Lower leg skin (tissue), 4 donors: ENCODE measurements at regions not wholly inside any gene's neighbourhood (a gene's known extent, or its start where the extent isn't known, plus 50 kb on each side); places are given as distances from the start of the nearest gene placed in this dataset.

Source experiments
- DNase-seq, 2 donors: peaks; one replicate each; pipeline ENCODE4 v3.0.0-alpha.2; 2019; ENCODE audit warnings: low spot score in 2 of 2
- H3K4me3 ChIP-seq: fragments of 200-600 bp; sonication (generic); 2 replicates; pipeline ENCODE4 v1.5.1; 2017; ENCODE audit warnings: mild to moderate bottlenecking, low read depth; ENCODE audit not compliant: poor library complexity, severe bottlenecking
- POLR2A ChIP-seq, 2 donors: fragments of 450-650 bp; IDR thresholded peaks; one replicate each; pipeline ENCODE4 v1.6.1; 2016 to 2017; ENCODE audit warnings: antibody characterized with exemption in 2 of 2, mild to moderate bottlenecking in 1 of 2, moderate library complexity in 1 of 2
- WGBS, 2 donors: methylation state at CpG; one replicate each; pipeline ENCODE4 v1.1.5; 2018; 5-methylcytosine and 5-hydroxymethylcytosine counted together
- intact Hi-C: fragments of 100-400 bp; cut with DNase I; formaldehyde crosslinking; loops from one replicate; pipeline ENCODE4 v1.15.0; 2023; ENCODE audit warnings: low total_unique reads
- TF ChIP-seq, protein P1 (sequence below), 3 donors: fragments of 450-650 bp; IDR thresholded peaks; one replicate each; pipeline ENCODE4 v1.5.1; 2016; ENCODE audit warnings: antibody characterized with exemption in 3 of 3, mild to moderate bottlenecking in 3 of 3, moderate library complexity in 2 of 3

DNA sequence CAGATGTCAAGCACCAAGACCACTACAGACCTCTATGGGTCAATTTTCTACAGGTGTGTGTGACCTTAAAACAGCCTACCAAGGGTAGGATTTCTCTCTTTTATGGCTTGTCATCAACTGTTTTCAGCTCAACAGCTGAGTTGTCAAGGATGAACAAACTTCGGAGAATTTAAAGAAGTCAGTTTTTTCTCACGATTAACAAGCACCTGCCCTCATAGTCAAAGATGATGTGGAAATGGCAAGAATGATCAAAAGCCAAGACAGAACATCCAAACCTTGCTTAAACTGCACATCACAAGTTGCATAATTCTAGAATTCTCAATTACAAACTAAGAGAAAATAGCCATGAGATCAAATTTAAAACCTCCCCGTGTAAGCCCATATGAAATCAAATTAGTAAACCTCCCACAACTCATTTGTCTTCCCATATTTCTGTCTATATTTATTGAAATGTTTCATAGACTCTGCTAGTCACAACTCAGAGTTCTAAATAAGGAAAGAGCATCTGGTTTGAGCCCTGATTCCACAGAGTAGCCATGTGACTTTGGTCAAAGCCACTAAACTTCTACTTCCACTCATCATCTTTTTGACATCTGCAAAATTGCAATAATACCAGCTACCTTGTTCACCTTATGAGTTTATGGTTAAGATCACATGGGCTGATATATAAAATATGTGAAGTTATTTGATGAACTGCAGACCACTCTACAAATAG, 521.5 kb upstream of the HTR2A start:
- no peak for DNase-seq
- TF ChIP-seq POLR2A (IDR thresholded peaks at IDR 0.05): no peak
- TF ChIP-seq, protein P1, sequence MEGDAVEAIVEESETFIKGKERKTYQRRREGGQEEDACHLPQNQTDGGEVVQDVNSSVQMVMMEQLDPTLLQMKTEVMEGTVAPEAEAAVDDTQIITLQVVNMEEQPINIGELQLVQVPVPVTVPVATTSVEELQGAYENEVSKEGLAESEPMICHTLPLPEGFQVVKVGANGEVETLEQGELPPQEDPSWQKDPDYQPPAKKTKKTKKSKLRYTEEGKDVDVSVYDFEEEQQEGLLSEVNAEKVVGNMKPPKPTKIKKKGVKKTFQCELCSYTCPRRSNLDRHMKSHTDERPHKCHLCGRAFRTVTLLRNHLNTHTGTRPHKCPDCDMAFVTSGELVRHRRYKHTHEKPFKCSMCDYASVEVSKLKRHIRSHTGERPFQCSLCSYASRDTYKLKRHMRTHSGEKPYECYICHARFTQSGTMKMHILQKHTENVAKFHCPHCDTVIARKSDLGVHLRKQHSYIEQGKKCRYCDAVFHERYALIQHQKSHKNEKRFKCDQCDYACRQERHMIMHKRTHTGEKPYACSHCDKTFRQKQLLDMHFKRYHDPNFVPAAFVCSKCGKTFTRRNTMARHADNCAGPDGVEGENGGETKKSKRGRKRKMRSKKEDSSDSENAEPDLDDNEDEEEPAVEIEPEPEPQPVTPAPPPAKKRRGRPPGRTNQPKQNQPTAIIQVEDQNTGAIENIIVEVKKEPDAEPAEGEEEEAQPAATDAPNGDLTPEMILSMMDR (IDR thresholded peaks at IDR 0.05): no peak
- no peak overlapping the region for H3K4me3 ChIP-seq
- WGBS, 2 donors: 86 to 88% methylated on average over 3 of the region's 3 CpGs
- intact Hi-C loops: no loop called here

DNA sequence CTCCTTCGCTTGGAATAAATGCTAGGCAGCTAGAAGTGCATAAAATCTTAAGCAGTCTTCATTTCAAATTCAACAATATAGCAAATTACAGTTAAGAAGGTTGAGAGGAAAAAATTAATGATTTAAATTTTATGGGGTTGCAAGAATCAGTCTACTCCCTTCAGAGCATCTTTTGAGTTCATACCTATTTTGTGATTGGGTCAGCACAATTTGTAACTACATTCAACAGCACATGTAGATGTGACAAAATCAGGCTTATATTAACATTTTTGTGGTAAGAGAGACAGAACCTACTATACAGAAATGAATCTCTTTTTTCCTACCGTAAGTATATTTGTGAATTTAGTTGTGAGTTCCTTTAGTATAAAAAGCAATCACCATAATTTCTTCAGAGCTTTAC, 520.6 kb upstream of the HTR2A start:
- DNase-seq: no peak
- TF ChIP-seq, protein P1 (IDR thresholded peaks at IDR 0.05): no peak
- TF ChIP-seq POLR2A (IDR thresholded peaks at IDR 0.05): no peak
- 91 to 96% methylated on average over 2 of the region's 2 CpGs for WGBS, 2 donors
- intact Hi-C loops: loop anchor here (2.0 kb wide), 1 partner anchor 77 kb away; no protein-coding TSS in a partner anchor
- H3K4me3 ChIP-seq: no peak overlapping the region

DNA sequence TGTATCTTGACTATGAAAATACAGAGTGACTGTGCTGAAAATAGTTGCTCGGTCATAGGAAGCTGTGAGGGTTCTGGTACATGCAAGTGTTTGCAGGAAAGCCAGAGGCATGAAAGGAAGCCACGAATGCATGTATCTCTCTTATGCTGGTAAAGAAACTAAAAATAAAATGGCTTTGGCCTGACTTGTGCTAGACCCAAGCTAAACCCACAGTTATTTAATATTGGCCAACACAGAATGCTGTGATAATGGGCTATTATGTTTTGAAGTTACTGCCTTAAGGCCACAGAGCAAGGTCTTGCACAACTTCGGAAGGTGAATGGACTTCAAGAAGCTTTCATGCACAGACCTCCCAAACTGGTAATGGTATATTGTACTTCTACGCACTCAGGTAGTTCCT, 518.2 kb upstream of the HTR2A start:
- WGBS, 2 donors: 81 to 84% methylated on average over 4 of the region's 4 CpGs

DNA sequence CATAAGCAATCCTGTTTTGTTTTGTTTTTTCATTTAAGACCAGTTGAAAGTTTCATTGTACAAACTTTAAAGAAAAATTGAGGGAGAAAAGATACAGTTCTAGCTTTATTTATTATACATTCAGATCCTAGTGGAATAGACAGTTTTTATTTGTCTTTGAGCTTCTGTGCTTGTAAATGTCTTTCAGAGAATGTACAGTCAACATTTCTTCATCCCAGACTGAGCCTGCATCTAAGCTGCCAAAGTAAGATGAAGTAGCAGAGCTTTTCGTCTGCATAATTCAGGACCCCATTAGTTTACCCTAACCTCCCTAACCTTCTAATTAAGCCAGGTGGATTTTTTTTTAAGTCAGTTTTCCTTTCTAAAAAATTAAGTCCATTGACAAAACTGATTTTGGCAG, 516.7 kb upstream of the HTR2A start:
- 65 to 78% methylated on average over 1 of the region's 1 CpG for WGBS, 2 donors
- intact Hi-C loops: no loop called here
- no peak overlapping the region for H3K4me3 ChIP-seq
- DNase-seq: no peak
- TF ChIP-seq, protein P1 (IDR thresholded peaks at IDR 0.05): no peak
- no peak for TF ChIP-seq POLR2A (IDR thresholded peaks at IDR 0.05)

More for the DNA sequence above, 518.2 kb upstream of the HTR2A start:
- DNase-seq: no peak
- TF ChIP-seq POLR2A (IDR thresholded peaks at IDR 0.05): no peak
- intact Hi-C loops: no loop called here
- no peak overlapping the region for H3K4me3 ChIP-seq

DNA sequence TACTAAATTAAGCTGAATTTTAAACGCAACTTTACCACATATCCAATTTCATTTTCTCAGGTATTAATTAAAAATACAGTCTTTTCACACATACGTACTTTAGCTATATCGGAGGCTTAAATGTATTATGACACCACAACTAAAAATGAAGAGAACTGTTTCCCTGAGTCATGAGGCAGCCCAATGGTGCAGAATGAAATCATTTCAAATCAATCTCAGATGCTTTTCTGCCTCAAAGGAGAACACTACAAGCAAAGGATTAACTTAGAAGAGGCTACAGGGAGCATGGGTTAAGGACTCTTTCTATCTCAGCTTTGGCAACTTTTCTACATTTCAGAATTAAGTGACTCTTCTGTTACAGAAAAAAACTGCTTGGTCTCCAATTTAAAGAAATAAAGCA, 516.3 kb upstream of the HTR2A start:
- WGBS, 2 donors: 67% methylated on average over 3 of the region's 3 CpGs
- no peak for DNase-seq
- intact Hi-C loops: no loop called here
- no peak overlapping the region for H3K4me3 ChIP-seq
- TF ChIP-seq POLR2A (IDR thresholded peaks at IDR 0.05): no peak
- TF ChIP-seq, protein P1 (IDR thresholded peaks at IDR 0.05): no peak

DNA sequence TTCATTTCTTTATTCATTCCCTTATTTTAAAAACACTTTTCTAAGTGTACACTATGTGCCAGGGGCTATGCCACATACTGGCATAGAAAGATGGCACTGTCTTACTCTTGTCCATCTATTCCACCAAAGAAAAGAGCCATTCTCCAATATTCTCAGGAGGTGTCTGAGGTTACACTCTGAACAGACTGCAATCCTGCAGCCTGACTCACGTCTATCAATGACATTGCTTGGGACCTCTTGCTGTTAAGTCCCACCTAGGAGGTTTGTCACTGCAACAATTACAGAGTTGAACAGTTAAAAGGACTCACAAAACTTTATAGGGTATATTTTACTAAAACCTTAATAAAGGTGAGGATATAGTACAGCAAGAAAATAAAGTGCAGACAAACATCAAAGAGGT, 512.9 kb upstream of the HTR2A start:
- DNase-seq: no peak
- WGBS, 2 donors: 78 to 84% methylated on average over 1 of the region's 1 CpG
- H3K4me3 ChIP-seq: no peak overlapping the region
- intact Hi-C loops: no loop called here
- TF ChIP-seq, protein P1 (IDR thresholded peaks at IDR 0.05): no peak
- TF ChIP-seq POLR2A (IDR thresholded peaks at IDR 0.05): no peak
